Peyer's patch (tissue), 4 donors: ENCODE measurements at regions not wholly inside any gene's neighbourhood (a gene's known extent, or its start where the extent isn't known, plus 50 kb on each side); places are given as distances from the start of the nearest gene placed in this dataset.
"Not testable (repeated sequence)": the region's sequence is repeated elsewhere in the genome, so short reads cannot be mapped to it uniquely, and the experiment has no call there.

Experiments used
- DNase-seq, 3 donors: peaks; one replicate each; pipeline ENCODE4 v3.0.0-alpha.2; 2017 to 2019
- H3K27ac ChIP-seq, 4 donors: fragments of 200-600 bp; sonication (generic); one replicate each; pipeline ENCODE4 v1.5.1; 2016 to 2019
- H3K27me3 ChIP-seq, 2 donors: fragments of 200-600 bp; sonication (generic); one replicate each; pipeline ENCODE4 v1.5.1; 2019
- H3K36me3 ChIP-seq, 3 donors: fragments of 200-600 bp; sonication (generic); one replicate each; pipeline ENCODE4 v1.5.1; 2016 to 2019
- H3K4me1 ChIP-seq, 4 donors: fragments of 200-600 bp; sonication (generic); one replicate each; pipeline ENCODE4 v1.5.1; 2016 to 2019
- H3K4me3 ChIP-seq, 4 donors: fragments of 200-600 bp; sonication (generic); 1 replicate in 3 of 4; 2 replicates in 1 of 4; pipeline ENCODE4 v1.5.1; 2016 to 2019; ENCODE audit warnings: mild to moderate bottlenecking in 1 of 4
- H3K9me3 ChIP-seq, 4 donors: fragments of 200-600 bp; sonication (generic); one replicate each; pipeline ENCODE4 v1.5.1; 2016 to 2019; ENCODE audit warnings: mild to moderate bottlenecking in 1 of 4
- CTCF ChIP-seq, 6 experiments: fragments of 450-650 bp in 4 of 6; fragments of 200-600 bp in 2 of 6; sonication (generic) in 1 of 6; IDR thresholded peaks; one replicate each; pipeline ENCODE4 v1.5.1; 2017 to 2019; ENCODE audit warnings: antibody characterized with exemption in 6 of 6, mild to moderate bottlenecking in 3 of 6, moderate library complexity in 1 of 6
- POLR2A ChIP-seq, 2 donors: fragments of 450-650 bp; IDR thresholded peaks; one replicate each; pipeline ENCODE4 v1.5.1; 2017; ENCODE audit warnings: antibody characterized with exemption in 2 of 2, mild to moderate bottlenecking in 2 of 2, moderate library complexity in 2 of 2

DNA sequence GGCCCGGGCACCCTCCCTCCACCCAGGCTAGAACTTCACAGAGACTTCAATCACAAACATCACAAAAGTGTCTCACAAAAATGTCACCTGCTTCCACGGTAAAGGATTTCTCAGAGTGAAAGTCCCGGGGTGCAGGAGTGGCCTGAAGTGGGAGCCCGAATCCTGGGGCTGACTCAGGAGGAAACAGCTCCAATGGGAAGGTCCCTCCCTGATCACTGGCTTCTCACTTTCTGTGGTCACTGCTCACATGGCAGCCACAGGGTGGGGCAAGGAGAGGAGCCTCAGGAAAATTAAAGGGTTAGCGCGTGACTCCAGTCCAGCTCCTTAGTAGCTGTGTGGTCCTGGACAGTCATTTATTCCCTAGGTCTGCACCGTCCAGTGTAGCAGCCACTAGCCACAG is 564.5 kb upstream of the B3GAT1 start:
- Histone ChIP-seq H3K36me3 (no peaks in the 10 kb centered on the region), H3K4me3 (no peak overlapping the region), H3K27me3 (no peaks in the 10 kb centered on the region), H3K27ac (peak overlapping the region in 2 of 4 donors; percentile 31 to 68), H3K9me3 (no peaks in the 10 kb centered on the region), H3K4me1 (peaks cover 0 to 23% (median 2%) of the 10 kb centered on the region in 4 donors)
- TF ChIP-seq CTCF (IDR thresholded peaks at IDR 0.05), result no peak
- TF ChIP-seq POLR2A (IDR thresholded peaks at IDR 0.05), result no peak
- DNase-seq, result peak in 1 of 3 donors; percentile 53

- Histone ChIP-seq H3K4me3 (no peak overlapping the region), H3K4me1 (peaks cover 0 to 23% (median 2%) of the 10 kb centered on the region in 4 donors), H3K27me3 (no peaks in the 10 kb centered on the region), H3K9me3 (no peaks in the 10 kb centered on the region), H3K36me3 (no peaks in the 10 kb centered on the region), H3K27ac (peak overlapping the region in 2 of 4 donors; percentile 31 to 68)
- peak in 2 of 3 donors; percentile 67 to 68 for DNase-seq
- no peak for TF ChIP-seq POLR2A (IDR thresholded peaks at IDR 0.05)
- no peak for TF ChIP-seq CTCF (IDR thresholded peaks at IDR 0.05)
Observed at GRCh38 chr11:134975866-134976376, 563.9 kb upstream of the B3GAT1 start.

GRCh38 chr11:134973801-134974200 is 561.8 kb upstream of the B3GAT1 start:
- no peaks in the 10 kb centered on the region for H3K9me3 ChIP-seq

DNA sequence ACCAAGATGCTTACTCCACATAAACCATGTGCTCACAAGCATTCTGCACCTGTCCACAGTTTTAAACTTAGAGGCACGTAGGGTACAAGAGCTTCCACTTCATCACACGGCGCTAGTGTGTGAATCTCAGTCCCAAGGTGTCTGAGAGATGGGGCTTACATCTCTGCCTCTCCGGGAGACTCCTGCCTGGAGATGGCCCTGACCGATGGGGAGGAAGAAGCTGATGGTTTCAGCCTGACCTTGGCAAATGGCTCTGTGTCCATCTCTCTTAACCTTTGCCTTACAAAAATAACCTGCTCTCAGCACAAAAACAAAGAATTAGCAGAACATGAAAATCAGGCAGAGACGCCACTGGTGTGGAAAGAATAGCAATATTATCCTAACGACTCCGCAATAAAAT is 559.3 kb upstream of the B3GAT1 start:
- Histone ChIP-seq H3K27me3 (no peaks in the 10 kb centered on the region), H3K4me1 (peaks cover 0 to 10% (median 0%) of the 10 kb centered on the region in 4 donors), H3K36me3 (no peaks in the 10 kb centered on the region), H3K4me3 (no peak overlapping the region), H3K27ac (no peak overlapping the region), H3K9me3 (no peaks in the 10 kb centered on the region)
- DNase-seq, result no peak
- no peak for TF ChIP-seq POLR2A (IDR thresholded peaks at IDR 0.05)
- no peak for TF ChIP-seq CTCF (IDR thresholded peaks at IDR 0.05)

More at GRCh38 chr11:134973801-134974200, 561.8 kb upstream of the B3GAT1 start:
- H3K4me3 ChIP-seq, result no peak overlapping the region
- H3K4me1 ChIP-seq, result peaks cover 0 to 23% (median 2%) of the 10 kb centered on the region in 4 donors
- no peak overlapping the region for H3K27ac ChIP-seq
- TF ChIP-seq CTCF (IDR thresholded peaks at IDR 0.05) (no peak), POLR2A (IDR thresholded peaks at IDR 0.05) (no peak)
- no peak for DNase-seq
- H3K36me3 ChIP-seq, result no peaks in the 10 kb centered on the region
- H3K27me3 ChIP-seq, result no peaks in the 10 kb centered on the region

GRCh38 chr11:134967746-134968145 is 555.7 kb upstream of the B3GAT1 start:
- Histone ChIP-seq H3K4me1 (no peaks in the 10 kb centered on the region), H3K27ac (no peak overlapping the region), H3K27me3 (no peaks in the 10 kb centered on the region), H3K9me3 (no peaks in the 10 kb centered on the region), H3K4me3 (no peak overlapping the region), H3K36me3 (no peaks in the 10 kb centered on the region)
- no peak for TF ChIP-seq POLR2A (IDR thresholded peaks at IDR 0.05)
- TF ChIP-seq CTCF (IDR thresholded peaks at IDR 0.05), result no peak
- no peak for DNase-seq

- not testable (repeated sequence) for H3K27me3 ChIP-seq, H3K27ac ChIP-seq, H3K36me3 ChIP-seq, H3K4me1 ChIP-seq, H3K4me3 ChIP-seq, DNase-seq, H3K9me3 ChIP-seq
Observed at GRCh38 chr11:134961386-134961785, 549.3 kb upstream of the B3GAT1 start.
